ENCODE measurements at regions not wholly inside any gene's neighbourhood (a gene's known extent, or its start where the extent isn't known, plus 50 kb on each side); places are given as distances from the start of the nearest gene placed in this dataset.

DNA sequence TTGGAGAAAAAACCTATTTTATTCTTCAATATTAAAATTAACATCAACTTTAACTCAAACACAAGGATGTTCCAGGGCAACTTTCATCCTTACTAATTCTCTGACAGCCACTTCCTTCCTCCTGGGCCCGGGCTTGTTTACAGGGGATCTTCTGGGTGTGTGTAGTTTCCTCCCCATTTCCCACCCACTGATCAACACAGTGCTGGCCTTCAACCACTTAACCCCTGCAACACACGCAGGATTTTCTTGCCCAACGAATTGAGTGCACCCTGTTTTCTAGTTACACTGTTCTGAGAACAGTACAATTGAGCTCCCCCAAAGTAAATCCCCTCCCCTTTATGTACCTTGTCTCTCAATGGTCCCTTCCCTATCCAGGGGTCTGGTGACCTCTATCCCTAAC lies 83.1 kb upstream of the RANBP3L start:
- Histone ChIP-seq H3K36me3 (ENCODE audit: control insufficient read depth, insufficient read depth, low read length) (no peaks in the 10 kb centered on the region), H3K23ac (ENCODE audit: low read depth, low read length) (no peak overlapping the region), H3K4me3 (ENCODE audit: insufficient read depth, low read depth, low read length) (no peak overlapping the region), H3K18ac (ENCODE audit: low read depth, low read length) (no peak overlapping the region), H3K14ac (replicated peaks; ENCODE audit: low read depth, low read length) (no peak overlapping the region), H3K9ac (ENCODE audit: low read depth, low read length) (no peak overlapping the region), H3K79me1 (ENCODE audit: low read depth in 1 of 2, low read length in 2 of 2) (no peaks in the 10 kb centered on the region), H2BK15ac (ENCODE audit: low read depth, low read length) (no peak overlapping the region), H2AK9ac (replicated peaks; ENCODE audit: low read depth, low read length, poor library complexity) (no peak overlapping the region), H4K5ac (ENCODE audit: low read depth, low read length) (no peak overlapping the region), H3K9me1 (ENCODE audit: insufficient read depth, low read length) (no peaks in the 10 kb centered on the region), H2AFZ (replicated peaks; ENCODE audit: low read length, poor library complexity) (no peak overlapping the region), H3K56ac (ENCODE audit: extremely low read depth, insufficient read depth, low read length) (no peak overlapping the region), H2BK20ac (ENCODE audit: low read depth, low read length) (no peak overlapping the region), H4K91ac (ENCODE audit: insufficient read depth, low read depth, low read length) (no peak overlapping the region), H3K4me1 (ENCODE audit: control insufficient read depth, insufficient read depth, low read length) (no peaks in the 10 kb centered on the region), H4K20me1 (ENCODE audit: insufficient read depth, low read length) (no peaks in the 10 kb centered on the region), H3K4me2 (ENCODE audit: low read depth, low read length) (no peak overlapping the region), H3K27ac (ENCODE audit: insufficient read depth, low read length) (no peak overlapping the region), H4K8ac (ENCODE audit: low read depth in 2 of 2, low read length in 2 of 2) (no peak overlapping the region), H3K9me3 (ENCODE audit: control insufficient read depth, insufficient read depth, low read length) (no peaks in the 10 kb centered on the region), H3K27me3 (ENCODE audit: control insufficient read depth, insufficient read depth, low read length) (peaks cover 11% of the 10 kb centered on the region), H2BK120ac (ENCODE audit: low read depth, low read length) (no peak overlapping the region), H2AK5ac (ENCODE audit: low read depth, low read length) (no peak overlapping the region), H2BK5ac (ENCODE audit: low read depth, low read length, poor library complexity, severe bottlenecking) (no peak overlapping the region), H3K4ac (ENCODE audit: low read depth, low read length) (no peak overlapping the region)
- in situ Hi-C loops (cut with MboI; ENCODE audit: low sequenced_read_pairs) (no loop called here), intact Hi-C loops (cut with micrococcal nuclease) (no loop called here), dilution Hi-C loops (cut with HindIII; ENCODE audit: low sequenced_read_pairs, unreplicated experiment) (no loop called here)
- CTCF ChIA-PET: no interaction called here
- POLR2A ChIA-PET (ENCODE audit: unreplicated experiment): no interaction called here
- WGBS, 2 experiments (ENCODE audit: extremely low coverage in 2 of 2, insufficient read length in 1 of 2): no CpG with 5 or more reads among the region's 3 CpGs
- BruUV-seq (replicated peaks): no TSS peak
- no peak for TF ChIP-seq RFX5 (IDR thresholded peaks at IDR 0.05; ENCODE audit: low read depth, low read length)
- no peak for TF ChIP-seq MAZ (IDR thresholded peaks at IDR 0.05; ENCODE audit: borderline replicate concordance, low read depth, low read length)
- no peak for TF ChIP-seq CEBPB (IDR thresholded peaks at IDR 0.05; ENCODE audit: low read depth, low read length)
- ATAC-seq (ENCODE audit: low read depth) (no peak), DNase-seq (no peak)

Measured in IMR-90 (cell line).